Epithelial cell of proximal tubule (primary cell): ENCODE measurements at regions not wholly inside any gene's neighbourhood (a gene's known extent, or its start where the extent isn't known, plus 50 kb on each side); places are given as distances from the start of the nearest gene placed in this dataset.

Source experiments
- DNase-seq: peaks from one replicate; pipeline ENCODE4 v3.0.0-alpha.2; 2011; ENCODE audit warnings: low read depth
- H3K4me3 ChIP-seq: 2 replicates; pipeline ENCODE4 v1.5.1; 2011; ENCODE audit warnings: low read depth, mild to moderate bottlenecking, low read length
- TF ChIP-seq, protein P1 (sequence below): conservative IDR thresholded peaks from 2 replicates; pipeline ENCODE4 v1.5.1; 2012; ENCODE audit warnings: low read depth, mild to moderate bottlenecking, low read length

DNA sequence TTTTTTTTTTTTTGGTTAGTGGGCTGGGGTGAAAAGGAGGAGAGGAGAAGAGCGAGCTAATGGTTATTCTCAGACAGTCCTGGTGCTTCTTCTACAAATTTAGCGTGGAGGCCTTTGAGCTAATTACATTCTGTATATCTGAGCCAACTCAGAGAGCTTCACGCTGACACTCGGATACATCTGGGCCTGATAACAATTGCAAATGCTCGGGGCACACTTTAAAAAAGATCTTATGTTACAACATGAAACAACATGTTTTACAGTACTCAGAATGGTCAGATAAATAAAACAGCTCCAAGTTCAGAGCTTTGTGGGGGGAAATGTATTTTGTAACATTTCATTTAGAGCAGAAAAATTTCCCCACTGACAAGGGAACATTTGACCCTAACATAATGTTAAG lies 966.9 kb upstream of the NR2F2 start:
- H3K4me3 ChIP-seq, result no peak overlapping the region
- no peak for DNase-seq
- TF ChIP-seq, protein P1, sequence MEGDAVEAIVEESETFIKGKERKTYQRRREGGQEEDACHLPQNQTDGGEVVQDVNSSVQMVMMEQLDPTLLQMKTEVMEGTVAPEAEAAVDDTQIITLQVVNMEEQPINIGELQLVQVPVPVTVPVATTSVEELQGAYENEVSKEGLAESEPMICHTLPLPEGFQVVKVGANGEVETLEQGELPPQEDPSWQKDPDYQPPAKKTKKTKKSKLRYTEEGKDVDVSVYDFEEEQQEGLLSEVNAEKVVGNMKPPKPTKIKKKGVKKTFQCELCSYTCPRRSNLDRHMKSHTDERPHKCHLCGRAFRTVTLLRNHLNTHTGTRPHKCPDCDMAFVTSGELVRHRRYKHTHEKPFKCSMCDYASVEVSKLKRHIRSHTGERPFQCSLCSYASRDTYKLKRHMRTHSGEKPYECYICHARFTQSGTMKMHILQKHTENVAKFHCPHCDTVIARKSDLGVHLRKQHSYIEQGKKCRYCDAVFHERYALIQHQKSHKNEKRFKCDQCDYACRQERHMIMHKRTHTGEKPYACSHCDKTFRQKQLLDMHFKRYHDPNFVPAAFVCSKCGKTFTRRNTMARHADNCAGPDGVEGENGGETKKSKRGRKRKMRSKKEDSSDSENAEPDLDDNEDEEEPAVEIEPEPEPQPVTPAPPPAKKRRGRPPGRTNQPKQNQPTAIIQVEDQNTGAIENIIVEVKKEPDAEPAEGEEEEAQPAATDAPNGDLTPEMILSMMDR, result no peak

DNA sequence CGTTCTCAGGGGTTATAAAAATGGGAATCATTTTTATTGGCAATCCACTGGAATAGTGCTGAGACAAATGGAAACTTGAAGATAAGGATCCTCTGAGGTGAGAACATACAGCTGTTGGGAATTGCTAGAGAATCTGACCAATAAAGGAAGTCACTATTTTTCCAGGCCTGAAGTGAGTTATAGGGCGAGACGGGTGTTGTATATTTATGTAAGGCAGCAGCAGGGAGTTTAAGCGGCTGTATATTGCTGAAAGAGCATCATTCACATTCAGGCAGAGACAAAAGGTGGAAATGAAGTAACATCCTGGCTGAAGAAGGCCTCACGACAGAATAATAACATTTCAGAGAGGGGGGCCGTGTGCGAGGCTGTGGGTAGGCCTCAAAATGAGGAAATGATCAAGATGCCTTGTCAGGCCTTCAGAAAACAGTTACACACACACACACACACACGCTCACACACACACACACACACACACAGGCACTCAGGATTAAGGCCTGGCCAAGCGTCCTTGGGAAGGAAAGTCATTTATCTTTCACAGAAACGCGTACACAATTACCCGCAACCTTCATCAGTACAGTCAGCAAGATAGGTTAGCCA lies 964.9 kb upstream of the NR2F2 start:
- H3K4me3 ChIP-seq, result no peak overlapping the region
- TF ChIP-seq, protein P1, result no peak
- DNase-seq, result no peak

DNA sequence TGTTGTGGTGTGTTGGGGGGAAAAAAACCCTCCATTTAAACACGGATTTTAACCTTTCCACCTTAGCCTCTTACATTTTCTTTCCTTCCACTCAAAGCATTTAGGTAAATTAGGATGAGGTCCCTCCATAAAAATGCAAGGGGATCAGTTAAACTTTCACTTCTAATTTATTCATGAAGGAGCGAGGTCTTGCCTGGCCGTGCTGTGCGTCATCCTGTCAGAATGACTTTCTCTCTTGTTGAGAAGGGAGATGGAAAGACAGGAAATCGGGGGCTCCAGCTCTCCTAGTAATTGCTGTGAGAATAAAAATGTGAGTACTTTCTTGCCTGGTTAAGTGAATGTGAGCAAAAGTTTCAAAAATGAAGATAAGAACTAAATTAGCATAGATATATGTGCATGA lies 962.3 kb upstream of the NR2F2 start:
- H3K4me3 ChIP-seq, result no peak overlapping the region
- DNase-seq, result no peak
- TF ChIP-seq, protein P1, result no peak

DNA sequence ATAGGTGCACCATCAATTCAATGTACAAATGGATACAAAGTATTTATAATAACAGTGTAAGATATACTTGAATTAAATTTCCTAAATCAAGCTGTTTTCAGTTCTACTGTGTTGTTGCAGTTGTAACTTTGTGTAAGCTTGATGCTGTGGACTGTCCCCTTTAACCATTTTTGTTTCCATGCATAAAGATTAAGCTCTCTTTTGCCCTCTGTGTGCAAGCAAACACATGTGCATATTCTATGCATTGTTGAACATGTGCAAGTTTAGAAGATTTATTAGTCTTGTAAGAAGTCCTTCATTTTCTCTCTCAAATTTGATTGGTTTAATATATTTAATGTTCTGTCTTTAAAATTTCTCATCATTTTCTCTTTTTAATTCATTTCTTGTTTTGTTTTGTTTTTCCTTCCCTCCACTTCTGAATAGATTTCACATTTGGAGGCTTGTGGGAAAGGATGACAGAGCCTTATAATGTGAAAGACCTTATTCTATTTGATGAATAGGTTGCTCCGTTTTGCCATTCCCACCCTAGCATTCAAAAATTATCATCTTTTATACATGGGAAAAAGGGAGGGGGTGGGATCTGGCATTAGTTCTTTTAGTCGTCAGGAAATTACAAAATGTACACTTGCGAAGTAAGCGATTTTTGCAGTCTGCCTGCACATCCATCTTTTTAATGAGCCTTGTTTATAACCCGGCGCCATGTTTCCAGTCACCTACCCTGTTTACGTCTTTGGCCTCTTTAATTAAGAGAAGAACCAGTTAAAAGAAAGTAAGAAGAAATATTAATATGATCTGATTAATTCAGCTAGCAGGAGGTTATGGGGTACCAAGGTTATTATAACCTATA lies 961.5 kb upstream of the NR2F2 start:
- H3K4me3 ChIP-seq, result no peak overlapping the region
- TF ChIP-seq, protein P1, result no peak
- no peak for DNase-seq

DNA sequence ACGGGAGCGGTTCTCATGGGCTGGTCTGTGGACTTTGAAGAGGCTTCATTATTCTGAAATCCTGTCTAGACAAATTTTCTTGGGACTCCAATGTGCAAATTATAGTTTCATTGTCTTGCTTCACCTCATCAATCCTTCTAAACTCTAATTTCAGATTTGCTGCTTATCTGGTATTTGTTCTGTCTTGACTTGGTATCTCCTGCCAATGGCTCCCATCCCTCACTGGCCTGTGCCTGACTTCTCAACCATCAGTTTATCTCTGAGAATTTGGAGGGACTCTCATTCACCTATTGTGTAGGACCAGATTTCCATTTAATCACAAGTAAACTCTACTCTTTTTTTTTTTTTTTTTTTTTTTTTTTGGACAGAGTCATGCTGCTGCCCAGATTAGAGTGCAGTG lies 960.2 kb upstream of the NR2F2 start:
- DNase-seq, result no peak
- H3K4me3 ChIP-seq, result no peak overlapping the region
- TF ChIP-seq, protein P1, result no peak

DNA sequence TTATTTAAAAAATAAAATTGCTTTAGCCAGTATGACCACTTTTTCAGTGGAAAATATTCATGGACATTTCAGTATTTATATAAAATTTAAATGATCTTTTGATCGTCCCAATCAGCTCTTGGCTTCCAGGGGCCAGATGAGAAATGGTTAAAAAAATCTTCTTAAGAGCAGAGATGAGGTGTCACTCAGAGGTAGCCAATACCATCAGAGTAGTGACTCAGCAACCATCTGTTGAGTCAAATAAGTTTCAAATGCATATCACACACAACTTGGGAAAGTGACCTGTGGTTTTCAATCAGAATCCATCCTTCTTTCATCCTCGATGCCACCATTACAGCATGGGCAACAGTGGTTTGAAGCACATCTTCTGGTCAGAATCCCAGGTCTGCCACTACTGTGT lies 958.8 kb upstream of the NR2F2 start:
- H3K4me3 ChIP-seq, result no peak overlapping the region
- TF ChIP-seq, protein P1, result no peak
- DNase-seq, result no peak
